Endothelial cell of umbilical vein (primary cell): ENCODE measurements at regions not wholly inside any gene's neighbourhood (a gene's known extent, or its start where the extent isn't known, plus 50 kb on each side); places are given as distances from the start of the nearest gene placed in this dataset.

Experiments
- BruUV-seq: library from RNA; stranded (reverse); fragments of 400-500 nt; replicated peaks from 2 replicates; lab custom pipeline; 2021; lab: Mats Ljungman, UMichigan
- CTCF ChIA-PET: fragments of 300-600, 350-600 bp; sonication (Branson Sonifier 250); formaldehyde crosslinking; loops from one replicate; lab custom pipeline; 2021; ENCODE audit warnings: antibody characterized with exemption, inconsistent platforms; lab: Charles Lee
- POLR2A ChIA-PET: fragments of 300-600, 350-600 bp; sonication (Branson Sonifier 250); formaldehyde crosslinking; loops from one replicate; lab custom pipeline; 2021; ENCODE audit warnings: antibody characterized with exemption, inconsistent platforms; lab: Charles Lee
- DNase-seq: peaks from one replicate; pipeline ENCODE4 v3.0.0-alpha.2; 2011; ENCODE audit warnings: low read depth, low spot score
- FAIRE-seq: peaks from 2 replicates; lab custom pipeline; 2011; peaks lifted over from hg19 to GRCh38; lab: Jason Lieb, UNC
- H2AFZ ChIP-seq: 2 replicates; pipeline ENCODE4 v1.6.0; 2012; ENCODE audit warnings: low read depth, low read length, control low read depth, inconsistent platforms
- H3K27ac ChIP-seq: 2 replicates; pipeline ENCODE4 v1.5.1; 2011; ENCODE audit warnings: low read depth, mild to moderate bottlenecking, control low read depth, low read length, moderate library complexity; ENCODE audit not compliant: insufficient read depth
- H3K27me3 ChIP-seq, 2 experiments: 2 replicates each; pipeline versions ENCODE4 v1.6.0 to v1.6.1; 2011; ENCODE audit warnings: low read length in 2 of 2, mixed read lengths in 1 of 2; ENCODE audit not compliant: control insufficient read depth in 2 of 2, insufficient read depth in 2 of 2
- H3K36me3 ChIP-seq, 2 experiments: 2 replicates in 1 of 2; 3 replicates in 1 of 2; pipeline ENCODE4 v1.5.1; 2011; ENCODE audit warnings: low read length in 2 of 2, mild to moderate bottlenecking in 1 of 2, moderate library complexity in 1 of 2; ENCODE audit not compliant: control insufficient read depth in 2 of 2, insufficient read depth in 2 of 2; ENCODE audit errors: extremely low read depth in 1 of 2
- H3K4me1 ChIP-seq: 3 replicates; pipeline ENCODE4 v1.5.1; 2011; ENCODE audit warnings: mild to moderate bottlenecking, low read length; ENCODE audit not compliant: control insufficient read depth, insufficient read depth; ENCODE audit errors: extremely low read depth
- H3K4me2 ChIP-seq: 2 replicates; pipeline ENCODE4 v1.6.1; 2011; ENCODE audit warnings: low read length, control low read depth, mixed read lengths; ENCODE audit not compliant: insufficient read depth
- H3K4me3 ChIP-seq, 3 experiments: fragments of 200-600 bp in 1 of 3; sonication (generic), shearing (Covaris generic) in 1 of 3; replicated peaks in 1 of 3; 2 replicates each; pipeline ENCODE4 v1.5.1; 2011 to 2016; ENCODE audit warnings: control low read depth in 3 of 3, low read length in 3 of 3, mild to moderate bottlenecking in 2 of 3, inconsistent platforms in 1 of 3, low read depth in 1 of 3, moderate library complexity in 1 of 3; ENCODE audit not compliant: insufficient read depth in 1 of 3
- H3K79me2 ChIP-seq: 2 replicates; pipeline ENCODE4 v1.6.0; 2012; ENCODE audit warnings: low read length, inconsistent platforms; ENCODE audit not compliant: control insufficient read depth, insufficient read depth
- H3K9ac ChIP-seq: replicated peaks from 2 replicates; pipeline ENCODE3; 2011; ENCODE audit warnings: low read length, control low read depth; ENCODE audit not compliant: insufficient read depth; ENCODE audit errors: extremely low read depth
- H3K9me1 ChIP-seq: replicated peaks from 3 replicates; pipeline ENCODE4 v1.6.0; 2011; ENCODE audit warnings: mild to moderate bottlenecking, low read length; ENCODE audit not compliant: control insufficient read depth, insufficient read depth; ENCODE audit errors: extremely low read depth
- H3K9me3 ChIP-seq: replicated peaks from 2 replicates; pipeline ENCODE4 v1.5.1; 2012; ENCODE audit warnings: low read length, inconsistent platforms; ENCODE audit not compliant: control insufficient read depth, insufficient read depth
- H4K20me1 ChIP-seq: replicated peaks from 2 replicates; pipeline ENCODE3; 2011; ENCODE audit warnings: mild to moderate bottlenecking, low read length; ENCODE audit not compliant: control insufficient read depth, insufficient read depth; ENCODE audit errors: extremely low read depth
- CTCF ChIP-seq, 2 donors: IDR thresholded peaks; 1 replicate in 1 of 2; 2 replicates in 1 of 2; pipeline ENCODE4 v1.5.1; 2011; ENCODE audit warnings: low read length in 2 of 2, mild to moderate bottlenecking in 2 of 2, moderate library complexity in 2 of 2, control low read depth in 1 of 2, inconsistent platforms in 1 of 2, low read depth in 1 of 2; ENCODE audit not compliant: insufficient read depth in 1 of 2; ENCODE audit errors: extremely low read depth in 1 of 2
- EZH2 ChIP-seq: IDR thresholded peaks from 2 replicates; pipeline ENCODE4 v1.6.1; 2012; ENCODE audit warnings: borderline replicate concordance, low read depth, mild to moderate bottlenecking, moderate library complexity, low read length, inconsistent platforms; ENCODE audit not compliant: severe bottlenecking
- FOS ChIP-seq: IDR thresholded peaks from 2 replicates; pipeline ENCODE4 v1.6.1; 2011; ENCODE audit warnings: mild to moderate bottlenecking, low read length, moderate library complexity, borderline replicate concordance; ENCODE audit not compliant: insufficient read depth
- GATA2 ChIP-seq: IDR thresholded peaks from 2 replicates; pipeline ENCODE4 v1.7.0; 2011; ENCODE audit warnings: low read depth, mild to moderate bottlenecking, moderate library complexity, mixed read lengths, low read length; ENCODE audit not compliant: insufficient read length, insufficient read depth
- JUN ChIP-seq: IDR thresholded peaks from 2 replicates; pipeline ENCODE4 v1.6.1; 2011; ENCODE audit warnings: borderline replicate concordance, low read depth; ENCODE audit not compliant: insufficient read length, insufficient read depth
- MAX ChIP-seq: IDR thresholded peaks from 2 replicates; pipeline ENCODE4 v1.6.1; 2011; ENCODE audit not compliant: insufficient read depth, insufficient read length
- MYC ChIP-seq: IDR thresholded peaks from one replicate; pipeline ENCODE4 v1.6.1; 2011; ENCODE audit warnings: mild to moderate bottlenecking, low read depth, low read length
- POLR2A ChIP-seq: IDR thresholded peaks from 2 replicates; pipeline ENCODE4 v1.6.1; 2012; ENCODE audit warnings: low read depth, mild to moderate bottlenecking, control low read depth, low read length
- POLR2AphosphoS5 ChIP-seq: IDR thresholded peaks from 2 replicates; pipeline ENCODE4 v1.6.1; 2012; ENCODE audit warnings: low read depth, mild to moderate bottlenecking, control low read depth, low read length, moderate library complexity; ENCODE audit not compliant: insufficient read depth
- dilution Hi-C: fragments of 300-500 bp; cut with MboI; formaldehyde crosslinking; loops from one replicate; pipeline ENCODE4 v1.15.0; 2019; ENCODE audit warnings: low sequenced_read_pairs; ENCODE audit not compliant: extremely low pct_ligation_motif_present
- intact Hi-C: fragments of 100-400 bp; cut with micrococcal nuclease; formaldehyde crosslinking; loops from one replicate; pipeline ENCODE4 v1.10.0; 2022

GRCh38 chr19:30708416-30709178, 336.4 kb downstream of the ZNF536 start:
- Histone ChIP-seq H3K9me1 (no peaks in the 10 kb centered on the region), H3K27ac (no peak overlapping the region), H3K4me1 (no peaks in the 10 kb centered on the region), H3K36me3 (no peaks in the 10 kb centered on the region), H2AFZ (no peak overlapping the region), H3K4me3 (no peak overlapping the region), H3K9me3 (no peaks in the 10 kb centered on the region), H3K79me2 (no peaks in the 10 kb centered on the region), H4K20me1 (no peaks in the 10 kb centered on the region), H3K4me2 (no peak overlapping the region), H3K9ac (no peak overlapping the region), H3K27me3 (no peaks in the 10 kb centered on the region)
- ChIA-PET CTCF (no interaction called here), POLR2A (no interaction called here)
- TF ChIP-seq GATA2: no peak
- no peak for TF ChIP-seq POLR2A
- TF ChIP-seq MAX: no peak
- no peak for TF ChIP-seq FOS
- no peak for TF ChIP-seq JUN
- no peak for TF ChIP-seq POLR2AphosphoS5
- no peak for TF ChIP-seq CTCF (IDR thresholded peaks at IDR 0.05; ENCODE audit: extremely low read depth in 1 of 2, insufficient read depth in 1 of 2, low read depth in 1 of 2, low read length in 2 of 2)
- no peak for TF ChIP-seq MYC
- TF ChIP-seq EZH2: no peak
- dilution Hi-C loops: no loop called here
- DNase-seq (no peak), FAIRE-seq (no peak)
- intact Hi-C loops: no loop called here
- BruUV-seq: no TSS peak
